ENCODE measurements at regions not wholly inside any gene's neighbourhood (a gene's known extent, or its start where the extent isn't known, plus 50 kb on each side); places are given as distances from the start of the nearest gene placed in this dataset.

- Histone ChIP-seq H2BK5ac (ENCODE audit: low read depth, low read length) (no peak overlapping the region), H3K79me1 (ENCODE audit: low read depth, low read length) (no peaks in the 10 kb centered on the region), H3K4ac (replicated peaks; ENCODE audit: insufficient read length, low read depth, low read length) (no peak overlapping the region), H3K36me3 (ENCODE audit: control insufficient read depth in 2 of 4, insufficient read depth in 4 of 4, low read length in 3 of 4) (no peaks in the 10 kb centered on the region), H4K8ac (ENCODE audit: extremely low read depth, insufficient read depth, low read length) (no peak overlapping the region), H3K27ac (ENCODE audit: low read depth, low read length) (no peak overlapping the region), H2AFZ (ENCODE audit: low read length) (no peak overlapping the region), H4K20me1 (replicated peaks in 1 of 2; ENCODE audit: control insufficient read depth in 1 of 2, insufficient read depth in 2 of 2, low read length in 2 of 2) (no peaks in the 10 kb centered on the region), H2BK15ac (ENCODE audit: low read length) (no peak overlapping the region), H4K5ac (ENCODE audit: insufficient read length, low read depth, low read length) (no peak overlapping the region), H3K79me2 (ENCODE audit: control insufficient read depth in 1 of 2, insufficient read depth in 2 of 2, low read length in 2 of 2) (no peaks in the 10 kb centered on the region), H2AK5ac (ENCODE audit: low read depth, low read length) (no peak overlapping the region), H3K18ac (ENCODE audit: extremely low read depth, low read length) (no peak overlapping the region), H3K27me3 (replicated peaks in 1 of 4; ENCODE audit: control insufficient read depth in 3 of 4, extremely low read depth in 1 of 4, insufficient read depth in 3 of 4, low read length in 3 of 4) (peaks cover 0 to 5% (median 1%) of the 10 kb centered on the region in 4 experiments; a peak in 4 of 7 replicates), H3K23me2 (ENCODE audit: low read depth, low read length) (no peaks in the 10 kb centered on the region), H3K4me3 (ENCODE audit: extremely low read depth in 1 of 4, insufficient read depth in 2 of 4, low read depth in 3 of 4, low read length in 4 of 4) (no peak overlapping the region), H3K14ac (ENCODE audit: insufficient read length) (no peak overlapping the region), H3K4me2 (ENCODE audit: insufficient read depth in 1 of 2, low read depth in 2 of 2, low read length in 2 of 2) (no peak overlapping the region), H3K56ac (replicated peaks; ENCODE audit: insufficient read length, low read depth, low read length) (no peak overlapping the region), H3K4me1 (replicated peaks in 1 of 4; ENCODE audit: control insufficient read depth in 3 of 4, insufficient read depth in 4 of 4, low read length in 3 of 4) (peaks cover 0 to 8% (median under 1%) of the 10 kb centered on the region in 4 experiments; a peak in 4 of 7 replicates), H3K23ac (ENCODE audit: insufficient read length) (no peak overlapping the region), H3K9ac (replicated peaks in 1 of 4; ENCODE audit: extremely low read depth in 1 of 4, low read depth in 3 of 4, low read length in 3 of 4) (no peak overlapping the region), H2BK120ac (replicated peaks; ENCODE audit: low read depth, low read length) (no peak overlapping the region), H2BK12ac (ENCODE audit: low read depth, low read length) (no peak overlapping the region), H3K9me3 (ENCODE audit: insufficient read depth in 2 of 2, low read depth in 1 of 2, low read length in 1 of 2) (no peaks in the 10 kb centered on the region), H2BK20ac (ENCODE audit: low read length) (no peak overlapping the region), H4K91ac (replicated peaks; ENCODE audit: insufficient read length, low read length) (no peak overlapping the region)
- TF ChIP-seq EP300 (IDR thresholded peaks at IDR 0.05; ENCODE audit: borderline replicate concordance in 1 of 2, low read depth in 2 of 2, low read length in 2 of 2) (no peak), BACH1 (IDR thresholded peaks at IDR 0.05; ENCODE audit: low read length) (no peak), CBX5 (IDR thresholded peaks at IDR 0.05; ENCODE audit: low read depth, low read length) (no peak), JUN (IDR thresholded peaks at IDR 0.05; ENCODE audit: low read depth, low read length) (no peak), BCL11A (IDR thresholded peaks at IDR 0.05; ENCODE audit: low read depth in 2 of 2, low read length in 2 of 2) (no peak), RAD21 (IDR thresholded peaks at IDR 0.05 in 1 of 2, conservative IDR thresholded peaks at IDR 0.05 in 1 of 2; ENCODE audit: low read depth in 2 of 2, low read length in 2 of 2) (no peak), POLR2AphosphoS5 (IDR thresholded peaks at IDR 0.05; ENCODE audit: low read depth, low read length) (no peak), SRF (IDR thresholded peaks at IDR 0.05; ENCODE audit: low read depth, low read length) (no peak), SP4 (IDR thresholded peaks at IDR 0.05; ENCODE audit: low read length) (no peak), JUND (IDR thresholded peaks at IDR 0.05; ENCODE audit: low read length) (no peak), TCF12 (IDR thresholded peaks at IDR 0.05; ENCODE audit: low read depth, low read length) (no peak), ZNF274 (IDR thresholded peaks at IDR 0.05; ENCODE audit: borderline replicate concordance, extremely low read depth, low read length) (no peak), SP1 (IDR thresholded peaks at IDR 0.05; ENCODE audit: low read depth, low read length) (no peak), HDAC6 (IDR thresholded peaks at IDR 0.05; ENCODE audit: low read depth, low read length) (no peak)
- TF ChIP-seq, protein P1, sequence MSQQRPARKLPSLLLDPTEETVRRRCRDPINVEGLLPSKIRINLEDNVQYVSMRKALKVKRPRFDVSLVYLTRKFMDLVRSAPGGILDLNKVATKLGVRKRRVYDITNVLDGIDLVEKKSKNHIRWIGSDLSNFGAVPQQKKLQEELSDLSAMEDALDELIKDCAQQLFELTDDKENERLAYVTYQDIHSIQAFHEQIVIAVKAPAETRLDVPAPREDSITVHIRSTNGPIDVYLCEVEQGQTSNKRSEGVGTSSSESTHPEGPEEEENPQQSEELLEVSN (IDR thresholded peaks at IDR 0.05) = no peak
- FAIRE-seq (no peak), DNase-seq (ENCODE audit: low read depth in 1 of 2, low spot score in 2 of 2) (no peak)
- 93% methylated on average over 6 of the region's 6 CpGs; no CpG with 5 or more reads in 1 of the 2 experiments for WGBS, 2 experiments (ENCODE audit: extremely low coverage in 1 of 2, insufficient coverage in 1 of 2, insufficient read length in 1 of 2, insufficient replicate concordance in 2 of 2, low coverage in 1 of 2, low lambda C conversion rate in 2 of 2, missing lambda C conversion rate in 1 of 2)
- ChIA-PET CTCF (ENCODE audit: partially characterized antibody) (interaction anchor here (0.8 kb wide), 1 partner anchor 110 kb away, joined by 4 read pairs; no protein-coding TSS in a partner anchor), POLR2A (ENCODE audit: partially characterized antibody) (no interaction called here)
These were observed 129.1 kb upstream of the SHB start for GRCh38 chr9:38198140-38198539.

Measured in H1 (cell line).